H9 (cell line): ENCODE measurements at regions not wholly inside any gene's neighbourhood (a gene's known extent, or its start where the extent isn't known, plus 50 kb on each side); places are given as distances from the start of the nearest gene placed in this dataset.

Experiments
- DNase-seq: peaks from one replicate; pipeline ENCODE4 v3.0.0-alpha.2; 2017
- H2AFZ ChIP-seq: one replicate; pipeline ENCODE4 v1.6.1; 2013; ENCODE audit warnings: mild to moderate bottlenecking, low read length, control low read depth, moderate library complexity
- H2AK5ac ChIP-seq: 2 replicates; pipeline ENCODE4 v1.6.1; 2013; ENCODE audit warnings: low read length, control low read depth, mixed read lengths; ENCODE audit not compliant: insufficient read length
- H2BK120ac ChIP-seq: one replicate; pipeline ENCODE4 v1.6.1; 2013; ENCODE audit warnings: low read depth, mild to moderate bottlenecking, low read length, control low read depth, inconsistent platforms; ENCODE audit not compliant: poor library complexity, severe bottlenecking
- H2BK12ac ChIP-seq: 2 replicates; pipeline ENCODE4 v1.6.1; 2013; ENCODE audit warnings: low read length, control low read depth, mixed read lengths, low read depth; ENCODE audit not compliant: insufficient read length
- H2BK15ac ChIP-seq: 2 replicates; pipeline ENCODE4 v1.6.1; 2013; ENCODE audit warnings: low read depth, low read length, control low read depth
- H2BK20ac ChIP-seq: one replicate; pipeline ENCODE4 v1.6.1; 2013; ENCODE audit warnings: low read depth, mild to moderate bottlenecking, low read length, control low read depth, inconsistent platforms; ENCODE audit not compliant: poor library complexity, severe bottlenecking
- H2BK5ac ChIP-seq: 2 replicates; pipeline ENCODE4 v1.6.1; 2013; ENCODE audit warnings: low read length, control low read depth, mixed read lengths; ENCODE audit not compliant: insufficient read length
- H3K14ac ChIP-seq: 2 replicates; pipeline ENCODE4 v1.6.1; 2013; ENCODE audit warnings: low read length, control low read depth; ENCODE audit not compliant: insufficient read depth
- H3K18ac ChIP-seq: 2 replicates; pipeline ENCODE4 v1.6.1; 2013; ENCODE audit warnings: low read depth, mild to moderate bottlenecking, mixed read lengths, low read length, control low read depth; ENCODE audit not compliant: insufficient read length
- H3K23ac ChIP-seq: 2 replicates; pipeline ENCODE4 v1.6.1; 2013; ENCODE audit warnings: low read length, control low read depth, mixed read lengths, low read depth; ENCODE audit not compliant: insufficient read length
- H3K23me2 ChIP-seq: 2 replicates; pipeline ENCODE4 v1.6.1; 2013; ENCODE audit warnings: low read depth, mild to moderate bottlenecking, mixed read lengths, low read length, control low read depth; ENCODE audit not compliant: insufficient read length, poor library complexity, severe bottlenecking
- H3K27ac ChIP-seq: 2 replicates; pipeline ENCODE4 v1.5.1; 2013; ENCODE audit warnings: low read length, control low read depth, mixed read lengths, low read depth; ENCODE audit not compliant: insufficient read length
- H3K27me3 ChIP-seq: 2 replicates; pipeline ENCODE4 v1.6.1; 2013; ENCODE audit warnings: low read length, control low read depth, inconsistent platforms; ENCODE audit not compliant: insufficient read depth
- H3K4ac ChIP-seq: 2 replicates; pipeline ENCODE4 v1.6.1; 2013; ENCODE audit warnings: low read depth, mild to moderate bottlenecking, control low read depth, inconsistent platforms, low read length, moderate library complexity
- H3K4me1 ChIP-seq: 2 replicates; pipeline ENCODE4 v1.6.1; 2013; ENCODE audit warnings: low read length, control low read depth, inconsistent platforms; ENCODE audit not compliant: insufficient read depth
- H3K4me2 ChIP-seq: 2 replicates; pipeline ENCODE4 v1.6.1; 2013; ENCODE audit warnings: low read length, control low read depth, mixed read lengths; ENCODE audit not compliant: insufficient read length, insufficient read depth
- H3K56ac ChIP-seq: 2 replicates; pipeline ENCODE4 v1.6.1; 2013; ENCODE audit warnings: low read depth, mild to moderate bottlenecking, mixed read lengths, low read length, control low read depth; ENCODE audit not compliant: insufficient read length
- H3K79me1 ChIP-seq: 2 replicates; pipeline ENCODE4 v1.6.1; 2013; ENCODE audit warnings: low read depth, mild to moderate bottlenecking, moderate library complexity, low read length, control low read depth, inconsistent platforms; ENCODE audit not compliant: insufficient read depth, poor library complexity, severe bottlenecking
- H3K79me2 ChIP-seq: 2 replicates; pipeline ENCODE4 v1.6.1; 2013; ENCODE audit warnings: low read length, control low read depth, inconsistent platforms; ENCODE audit not compliant: insufficient read depth
- H3K9ac ChIP-seq: 2 replicates; pipeline ENCODE4 v1.6.1; 2013; ENCODE audit warnings: low read length, control low read depth, mixed read lengths; ENCODE audit not compliant: insufficient read length; ENCODE audit errors: extremely low read depth
- H3K9me3 ChIP-seq: one replicate; pipeline ENCODE4 v1.6.1; 2013; ENCODE audit warnings: low read depth, low read length, inconsistent platforms; ENCODE audit not compliant: control insufficient read depth
- H3T11ph ChIP-seq: one replicate; pipeline ENCODE4 v1.6.1; 2013; ENCODE audit warnings: mild to moderate bottlenecking, low read length, control low read depth, inconsistent platforms
- H4K20me1 ChIP-seq: one replicate; pipeline ENCODE4 v1.6.1; 2013; ENCODE audit not compliant: control insufficient read depth, insufficient read length, insufficient read depth
- H4K5ac ChIP-seq: 2 replicates; pipeline ENCODE4 v1.6.1; 2013; ENCODE audit warnings: low read depth, mild to moderate bottlenecking, mixed read lengths, low read length, control low read depth; ENCODE audit not compliant: insufficient read length
- H4K8ac ChIP-seq: replicated peaks from 2 replicates; pipeline ENCODE4 v1.6.1; 2013; ENCODE audit warnings: low read length, control low read depth, mixed read lengths, low read depth; ENCODE audit not compliant: insufficient read length
- H4K91ac ChIP-seq: 2 replicates; pipeline ENCODE4 v1.6.1; 2013; ENCODE audit warnings: low read depth, mild to moderate bottlenecking, moderate library complexity, mixed read lengths, low read length, control low read depth; ENCODE audit not compliant: insufficient read length
- H3K27ac Mint-ChIP-seq, 3 experiments: 2 replicates in 2 of 3; 3 replicates in 1 of 3; pipeline ENCODE4 v1.8.0; 2020 to 2021; ENCODE audit warnings: mixed read lengths in 3 of 3, mild to moderate bottlenecking in 1 of 3, moderate library complexity in 1 of 3
- H3K27me3 Mint-ChIP-seq: 2 replicates; pipeline ENCODE4 v1.8.0; 2021; ENCODE audit warnings: low read depth, mild to moderate bottlenecking, moderate library complexity, mixed read lengths
- H3K36me3 Mint-ChIP-seq, 3 experiments: 2 replicates in 2 of 3; 3 replicates in 1 of 3; pipeline ENCODE4 v1.8.0; 2020 to 2021; ENCODE audit warnings: low read depth in 3 of 3, mixed read lengths in 3 of 3; ENCODE audit not compliant: insufficient read depth in 1 of 3
- H3K4me1 Mint-ChIP-seq, 2 experiments: 2 replicates each; pipeline ENCODE4 v1.8.0; 2020; ENCODE audit warnings: mixed read lengths in 2 of 2
- H3K4me3 Mint-ChIP-seq, 2 experiments: 2 replicates in 1 of 2; 3 replicates in 1 of 2; pipeline ENCODE4 v1.8.0; 2020 to 2021; ENCODE audit warnings: mild to moderate bottlenecking in 2 of 2, mixed read lengths in 2 of 2, moderate library complexity in 1 of 2
- H3K9me3 Mint-ChIP-seq, 2 experiments: 2 replicates in 1 of 2; 3 replicates in 1 of 2; pipeline ENCODE4 v1.8.0; 2020; ENCODE audit warnings: mild to moderate bottlenecking in 2 of 2, mixed read lengths in 2 of 2, moderate library complexity in 1 of 2
- CTCF ChIP-seq: fragments of 200-600 bp; sonication (generic); conservative IDR thresholded peaks from 3 replicates; pipeline ENCODE4 v1.8.0; 2021; ENCODE audit warnings: antibody characterized with exemption, mild to moderate bottlenecking
- WGBS: extraction: QIAGEN DNeasy Blood & Tissue Kit; methylation state at CpG from one replicate; pipeline ENCODE4 v1.1.7; 2013; ENCODE audit warnings: missing lambda C conversion rate, low lambda C conversion rate, mixed read lengths; ENCODE audit not compliant: insufficient read length; ENCODE audit errors: extremely low coverage; 5-methylcytosine and 5-hydroxymethylcytosine counted together

GRCh38 chr16:60586493-60586892, 1449.7 kb downstream of the CDH8 start:
- Mint-ChIP-seq H3K36me3 (peaks cover 0 to 4% (median 2%) of the 10 kb centered on the region in 3 experiments; a peak in 3 of 7 replicates), H3K27ac (no peak overlapping the region), H3K9me3 (peaks cover 3 to 7% of the 10 kb centered on the region in 2 experiments; a peak in 4 of 5 replicates), H3K4me1 (peaks cover 8 to 12% of the 10 kb centered on the region in 2 experiments; a peak in 3 of 4 replicates), H3K27me3 (no peaks in the 10 kb centered on the region), H3K4me3 (no peak overlapping the region)
- Histone ChIP-seq H2BK20ac (no peak overlapping the region), H3K9ac (no peak overlapping the region), H4K20me1 (no peaks in the 10 kb centered on the region), H4K5ac (no peak overlapping the region), H3K18ac (no peak overlapping the region), H3K23ac (no peak overlapping the region), H3K4me2 (no peak overlapping the region), H3T11ph (no peak overlapping the region), H2AFZ (no peak overlapping the region), H2BK120ac (no peak overlapping the region), H3K27me3 (no peaks in the 10 kb centered on the region), H2BK5ac (no peak overlapping the region), H4K91ac (no peak overlapping the region), H3K56ac (no peak overlapping the region), H3K23me2 (no peaks in the 10 kb centered on the region), H3K79me1 (no peaks in the 10 kb centered on the region), H2AK5ac (no peak overlapping the region), H2BK15ac (no peak overlapping the region), H3K14ac (no peak overlapping the region), H3K27ac (no peak overlapping the region), H3K79me2 (no peaks in the 10 kb centered on the region), H2BK12ac (no peak overlapping the region), H4K8ac (no peak overlapping the region), H3K9me3 (no peaks in the 10 kb centered on the region), H3K4ac (no peak overlapping the region), H3K4me1 (peaks cover 2% of the 10 kb centered on the region; the same call in 1 of the 2 replicates)
- no peak for DNase-seq
- WGBS, result no CpG with 5 or more reads among the region's 2 CpGs
- TF ChIP-seq CTCF, result no peak
